ENCODE measurements at regions not wholly inside any gene's neighbourhood (a gene's known extent, or its start where the extent isn't known, plus 50 kb on each side); places are given as distances from the start of the nearest gene placed in this dataset.

DNA sequence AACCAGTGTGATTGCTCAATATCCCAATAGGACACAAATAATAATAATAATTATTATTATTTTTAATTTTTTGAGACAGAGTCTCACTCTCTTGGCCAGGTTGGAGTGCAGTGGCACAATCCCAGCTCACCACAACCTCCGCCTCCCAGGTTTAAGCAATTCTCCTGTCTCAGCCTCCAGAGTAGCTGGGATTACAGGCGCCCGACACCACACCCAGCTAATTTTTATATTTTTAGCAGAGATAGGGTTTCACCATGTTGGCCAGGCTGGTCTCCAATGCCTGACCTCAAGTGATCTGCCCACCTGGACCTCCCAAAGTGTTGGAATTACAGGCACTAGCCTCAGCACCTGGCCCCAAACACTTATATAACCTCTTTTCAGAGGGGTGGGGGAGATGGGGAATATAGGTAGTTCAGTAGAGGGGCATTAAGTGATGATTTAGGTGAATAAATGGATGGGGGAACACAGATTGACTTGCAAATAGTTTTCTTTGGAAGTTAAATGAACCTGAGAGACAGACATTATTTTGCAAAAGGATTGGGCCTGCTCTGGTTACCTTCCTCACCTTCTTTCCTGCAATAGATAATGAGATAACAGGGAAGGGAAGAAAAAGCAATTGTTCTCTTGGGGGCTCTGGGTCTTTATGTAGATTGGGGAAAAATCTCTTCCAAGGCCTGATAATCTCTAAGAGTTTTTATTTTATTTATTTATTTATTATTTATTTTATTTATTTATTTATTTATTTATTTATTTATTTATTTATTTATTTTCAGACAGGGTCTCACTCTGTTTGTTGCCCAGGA is 57.7 kb downstream of the RESF1 start:
- H3K27ac Mint-ChIP-seq = peak overlapping the region; percentile 96
- Histone ChIP-seq H3K4me3 (no peak overlapping the region), H3F3A (replicated peaks; ENCODE audit: low read depth) (peaks cover 11% of the 10 kb centered on the region; the same call in 1 of the 2 replicates), H3K27me3 (ENCODE audit: insufficient read depth) (no peaks in the 10 kb centered on the region), H3K9me2 (ENCODE audit: insufficient read depth) (no peaks in the 10 kb centered on the region), H3K79me2 (replicated peaks; ENCODE audit: insufficient read depth) (no peaks in the 10 kb centered on the region), H2AFZ (no peak overlapping the region), H4K20me1 (replicated peaks; ENCODE audit: insufficient read depth) (no peaks in the 10 kb centered on the region), H3K36me3 (ENCODE audit: insufficient read depth) (no peaks in the 10 kb centered on the region), H3K4me1 (ENCODE audit: insufficient read depth) (peaks cover 37% of the 10 kb centered on the region), H3K27ac (ENCODE audit: low read depth) (peak overlapping the region; percentile 89), H3K4me2 (no peak overlapping the region)
- peak; percentile 57 for ATAC-seq
- peaks cover 25% of the 10 kb centered on the region; the same call in 2 of the 3 replicates for H3K36me3 Mint-ChIP-seq (ENCODE audit: low read depth)
- peak; percentile 64 for DNase-seq (ENCODE audit: low spot score)
- peaks cover 26% of the 10 kb centered on the region for H3K9me3 Mint-ChIP-seq
- TF ChIP-seq NANOG (IDR thresholded peaks at IDR 0.05; ENCODE audit: borderline replicate concordance) (peak; percentile 98), CTCF (conservative IDR thresholded peaks at IDR 0.05; ENCODE audit: low read depth in 2 of 2) (no peak), EZH2phosphoT487 (IDR thresholded peaks at IDR 0.05; ENCODE audit: unreplicated experiment) (no peak), POLR2AphosphoS5 (IDR thresholded peaks at IDR 0.05; ENCODE audit: low read depth) (peak; percentile 33; the same call in 1 of the 2 replicates), ZNF114 (CRISPR knock-in tag; IDR thresholded peaks at IDR 0.05) (peak; percentile 91; the same call in 1 of the 2 replicates), ZNF331 (CRISPR knock-in tag; IDR thresholded peaks at IDR 0.05; ENCODE audit: low read depth) (no peak), ZNF462 (CRISPR knock-in tag; IDR thresholded peaks at IDR 0.05) (peak; percentile 62; the same call in 1 of the 2 replicates)
- TF ChIP-seq, protein P1, sequence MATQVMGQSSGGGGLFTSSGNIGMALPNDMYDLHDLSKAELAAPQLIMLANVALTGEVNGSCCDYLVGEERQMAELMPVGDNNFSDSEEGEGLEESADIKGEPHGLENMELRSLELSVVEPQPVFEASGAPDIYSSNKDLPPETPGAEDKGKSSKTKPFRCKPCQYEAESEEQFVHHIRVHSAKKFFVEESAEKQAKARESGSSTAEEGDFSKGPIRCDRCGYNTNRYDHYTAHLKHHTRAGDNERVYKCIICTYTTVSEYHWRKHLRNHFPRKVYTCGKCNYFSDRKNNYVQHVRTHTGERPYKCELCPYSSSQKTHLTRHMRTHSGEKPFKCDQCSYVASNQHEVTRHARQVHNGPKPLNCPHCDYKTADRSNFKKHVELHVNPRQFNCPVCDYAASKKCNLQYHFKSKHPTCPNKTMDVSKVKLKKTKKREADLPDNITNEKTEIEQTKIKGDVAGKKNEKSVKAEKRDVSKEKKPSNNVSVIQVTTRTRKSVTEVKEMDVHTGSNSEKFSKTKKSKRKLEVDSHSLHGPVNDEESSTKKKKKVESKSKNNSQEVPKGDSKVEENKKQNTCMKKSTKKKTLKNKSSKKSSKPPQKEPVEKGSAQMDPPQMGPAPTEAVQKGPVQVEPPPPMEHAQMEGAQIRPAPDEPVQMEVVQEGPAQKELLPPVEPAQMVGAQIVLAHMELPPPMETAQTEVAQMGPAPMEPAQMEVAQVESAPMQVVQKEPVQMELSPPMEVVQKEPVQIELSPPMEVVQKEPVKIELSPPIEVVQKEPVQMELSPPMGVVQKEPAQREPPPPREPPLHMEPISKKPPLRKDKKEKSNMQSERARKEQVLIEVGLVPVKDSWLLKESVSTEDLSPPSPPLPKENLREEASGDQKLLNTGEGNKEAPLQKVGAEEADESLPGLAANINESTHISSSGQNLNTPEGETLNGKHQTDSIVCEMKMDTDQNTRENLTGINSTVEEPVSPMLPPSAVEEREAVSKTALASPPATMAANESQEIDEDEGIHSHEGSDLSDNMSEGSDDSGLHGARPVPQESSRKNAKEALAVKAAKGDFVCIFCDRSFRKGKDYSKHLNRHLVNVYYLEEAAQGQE (IDR thresholded peaks at IDR 0.05; ENCODE audit: unreplicated experiment) = no peak
- TF ChIP-seq, protein P2, sequence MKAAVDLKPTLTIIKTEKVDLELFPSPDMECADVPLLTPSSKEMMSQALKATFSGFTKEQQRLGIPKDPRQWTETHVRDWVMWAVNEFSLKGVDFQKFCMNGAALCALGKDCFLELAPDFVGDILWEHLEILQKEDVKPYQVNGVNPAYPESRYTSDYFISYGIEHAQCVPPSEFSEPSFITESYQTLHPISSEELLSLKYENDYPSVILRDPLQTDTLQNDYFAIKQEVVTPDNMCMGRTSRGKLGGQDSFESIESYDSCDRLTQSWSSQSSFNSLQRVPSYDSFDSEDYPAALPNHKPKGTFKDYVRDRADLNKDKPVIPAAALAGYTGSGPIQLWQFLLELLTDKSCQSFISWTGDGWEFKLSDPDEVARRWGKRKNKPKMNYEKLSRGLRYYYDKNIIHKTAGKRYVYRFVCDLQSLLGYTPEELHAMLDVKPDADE (IDR thresholded peaks at IDR 0.05) = no peak
- H3K4me3 Mint-ChIP-seq = no peak overlapping the region
- H3K4me1 Mint-ChIP-seq = peaks cover 43% of the 10 kb centered on the region
- H3K27me3 Mint-ChIP-seq (ENCODE audit: insufficient read depth, low read depth, poor library complexity) = peaks cover 18% of the 10 kb centered on the region
